HepG2 (cell line): ENCODE measurements at regions not wholly inside any gene's neighbourhood (a gene's known extent, or its start where the extent isn't known, plus 50 kb on each side); places are given as distances from the start of the nearest gene placed in this dataset.

ENCODE experiments used
- EP300 ChIP-seq, 3 experiments: sonication (generic) in 1 of 3; formaldehyde crosslinking in 1 of 3; IDR thresholded peaks; 2 replicates each; pipeline versions ENCODE4 v1.5.1 to v1.6.1; 2011 to 2020; ENCODE audit warnings: low read depth in 2 of 3, low read length in 2 of 3, borderline replicate concordance in 1 of 3, improper control_type of control experiment in 1 of 3, mild to moderate bottlenecking in 1 of 3, missing genetic modification reagents in 1 of 3, moderate library complexity in 1 of 3
- KLF16 ChIP-seq, 2 experiments: sonication (generic) in 1 of 2; formaldehyde crosslinking in 1 of 2; IDR thresholded peaks; 2 replicates each; pipeline versions ENCODE4 v1.6.1 to v1.8.0; 2016 to 2023; ENCODE audit warnings: missing genetic modification reagents in 2 of 2, missing compliant biosample characterization in 1 of 2
- MTA3 ChIP-seq: sonication (generic); formaldehyde crosslinking; IDR thresholded peaks from 2 replicates; pipeline ENCODE4 v1.4.0; 2020; ENCODE audit warnings: missing genetic modification reagents
- POLR2A ChIP-seq, 2 experiments: IDR thresholded peaks; 2 replicates each; pipeline ENCODE4 v1.6.1; 2011; ENCODE audit warnings: low read depth in 2 of 2, low read length in 2 of 2, mild to moderate bottlenecking in 1 of 2, moderate library complexity in 1 of 2; ENCODE audit not compliant: insufficient read depth in 1 of 2
- POLR2AphosphoS5 ChIP-seq: IDR thresholded peaks from 2 replicates; pipeline ENCODE4 v1.6.1; 2012; ENCODE audit warnings: low read depth, low read length
- RELA ChIP-seq: sonication (generic); formaldehyde crosslinking; IDR thresholded peaks from 2 replicates; pipeline ENCODE4 v1.4.0; 2020; ENCODE audit warnings: missing genetic modification reagents
- SOX5 ChIP-seq: IDR thresholded peaks from 2 replicates; pipeline ENCODE4 v1.6.1; 2016; ENCODE audit warnings: borderline replicate concordance
- TAF1 ChIP-seq: sonication (generic); formaldehyde crosslinking; IDR thresholded peaks from 2 replicates; pipeline ENCODE4 v1.4.0; 2020; ENCODE audit warnings: missing genetic modification reagents
- ZNF253 ChIP-seq: sonication (generic); formaldehyde crosslinking; IDR thresholded peaks from 2 replicates; pipeline ENCODE4 v1.8.0; 2022; ENCODE audit warnings: mild to moderate bottlenecking, missing genetic modification reagents, borderline replicate concordance
- TF ChIP-seq, protein P1 (sequence below): sonication (generic); formaldehyde crosslinking; IDR thresholded peaks from 2 replicates; pipeline ENCODE4 v1.5.0; 2020; ENCODE audit warnings: mild to moderate bottlenecking, missing genetic modification reagents, moderate library complexity
- TF ChIP-seq, protein P2 (sequence below): sonication (generic); formaldehyde crosslinking; IDR thresholded peaks from 2 replicates; pipeline ENCODE4 v1.4.0; 2020; ENCODE audit warnings: mild to moderate bottlenecking, missing genetic modification reagents, borderline replicate concordance
- TF ChIP-seq, protein P3 (sequence below): sonication (generic); formaldehyde crosslinking; IDR thresholded peaks from 2 replicates; pipeline ENCODE4 v1.5.1; 2020; ENCODE audit warnings: missing genetic modification reagents, mild to moderate bottlenecking, borderline replicate concordance

DNA sequence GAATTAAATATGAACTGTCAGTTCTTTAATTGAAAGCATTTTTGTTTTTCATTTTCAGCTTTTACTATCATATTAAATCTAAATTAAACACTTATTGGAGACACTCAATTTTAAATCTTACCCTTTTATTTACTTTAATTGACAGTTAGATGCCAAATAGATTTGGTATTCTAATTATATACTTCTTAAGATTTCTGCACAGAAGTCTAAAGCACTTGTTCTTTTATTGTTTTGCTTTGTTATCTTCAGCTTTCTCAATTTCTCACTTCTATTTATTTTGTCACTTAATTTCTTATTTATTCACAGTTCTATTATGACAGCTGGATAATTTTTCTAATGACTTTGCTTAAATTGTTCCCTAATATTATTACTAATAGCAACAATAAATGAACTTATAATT is 1397.3 kb upstream of the MIR17HG start:
- no peak for TF ChIP-seq MTA3 (CRISPR knock-in tag)
- TF ChIP-seq SOX5 (CRISPR knock-in tag), result no peak
- TF ChIP-seq RELA (CRISPR knock-in tag), result no peak
- TF ChIP-seq POLR2A (IDR thresholded peaks at IDR 0.05; ENCODE audit: insufficient read depth in 1 of 2, low read depth in 2 of 2, low read length in 2 of 2), result no peak
- TF ChIP-seq, protein P1, sequence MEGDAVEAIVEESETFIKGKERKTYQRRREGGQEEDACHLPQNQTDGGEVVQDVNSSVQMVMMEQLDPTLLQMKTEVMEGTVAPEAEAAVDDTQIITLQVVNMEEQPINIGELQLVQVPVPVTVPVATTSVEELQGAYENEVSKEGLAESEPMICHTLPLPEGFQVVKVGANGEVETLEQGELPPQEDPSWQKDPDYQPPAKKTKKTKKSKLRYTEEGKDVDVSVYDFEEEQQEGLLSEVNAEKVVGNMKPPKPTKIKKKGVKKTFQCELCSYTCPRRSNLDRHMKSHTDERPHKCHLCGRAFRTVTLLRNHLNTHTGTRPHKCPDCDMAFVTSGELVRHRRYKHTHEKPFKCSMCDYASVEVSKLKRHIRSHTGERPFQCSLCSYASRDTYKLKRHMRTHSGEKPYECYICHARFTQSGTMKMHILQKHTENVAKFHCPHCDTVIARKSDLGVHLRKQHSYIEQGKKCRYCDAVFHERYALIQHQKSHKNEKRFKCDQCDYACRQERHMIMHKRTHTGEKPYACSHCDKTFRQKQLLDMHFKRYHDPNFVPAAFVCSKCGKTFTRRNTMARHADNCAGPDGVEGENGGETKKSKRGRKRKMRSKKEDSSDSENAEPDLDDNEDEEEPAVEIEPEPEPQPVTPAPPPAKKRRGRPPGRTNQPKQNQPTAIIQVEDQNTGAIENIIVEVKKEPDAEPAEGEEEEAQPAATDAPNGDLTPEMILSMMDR (CRISPR knock-in tag), result no peak
- TF ChIP-seq POLR2AphosphoS5, result no peak
- no peak for TF ChIP-seq EP300 (IDR thresholded peaks at IDR 0.05; ENCODE audit: low read depth in 2 of 2, low read length in 2 of 2)
- no peak for TF ChIP-seq EP300 (CRISPR knock-in tag; IDR thresholded peaks at IDR 0.05; ENCODE audit: borderline replicate concordance)
- TF ChIP-seq, protein P2, sequence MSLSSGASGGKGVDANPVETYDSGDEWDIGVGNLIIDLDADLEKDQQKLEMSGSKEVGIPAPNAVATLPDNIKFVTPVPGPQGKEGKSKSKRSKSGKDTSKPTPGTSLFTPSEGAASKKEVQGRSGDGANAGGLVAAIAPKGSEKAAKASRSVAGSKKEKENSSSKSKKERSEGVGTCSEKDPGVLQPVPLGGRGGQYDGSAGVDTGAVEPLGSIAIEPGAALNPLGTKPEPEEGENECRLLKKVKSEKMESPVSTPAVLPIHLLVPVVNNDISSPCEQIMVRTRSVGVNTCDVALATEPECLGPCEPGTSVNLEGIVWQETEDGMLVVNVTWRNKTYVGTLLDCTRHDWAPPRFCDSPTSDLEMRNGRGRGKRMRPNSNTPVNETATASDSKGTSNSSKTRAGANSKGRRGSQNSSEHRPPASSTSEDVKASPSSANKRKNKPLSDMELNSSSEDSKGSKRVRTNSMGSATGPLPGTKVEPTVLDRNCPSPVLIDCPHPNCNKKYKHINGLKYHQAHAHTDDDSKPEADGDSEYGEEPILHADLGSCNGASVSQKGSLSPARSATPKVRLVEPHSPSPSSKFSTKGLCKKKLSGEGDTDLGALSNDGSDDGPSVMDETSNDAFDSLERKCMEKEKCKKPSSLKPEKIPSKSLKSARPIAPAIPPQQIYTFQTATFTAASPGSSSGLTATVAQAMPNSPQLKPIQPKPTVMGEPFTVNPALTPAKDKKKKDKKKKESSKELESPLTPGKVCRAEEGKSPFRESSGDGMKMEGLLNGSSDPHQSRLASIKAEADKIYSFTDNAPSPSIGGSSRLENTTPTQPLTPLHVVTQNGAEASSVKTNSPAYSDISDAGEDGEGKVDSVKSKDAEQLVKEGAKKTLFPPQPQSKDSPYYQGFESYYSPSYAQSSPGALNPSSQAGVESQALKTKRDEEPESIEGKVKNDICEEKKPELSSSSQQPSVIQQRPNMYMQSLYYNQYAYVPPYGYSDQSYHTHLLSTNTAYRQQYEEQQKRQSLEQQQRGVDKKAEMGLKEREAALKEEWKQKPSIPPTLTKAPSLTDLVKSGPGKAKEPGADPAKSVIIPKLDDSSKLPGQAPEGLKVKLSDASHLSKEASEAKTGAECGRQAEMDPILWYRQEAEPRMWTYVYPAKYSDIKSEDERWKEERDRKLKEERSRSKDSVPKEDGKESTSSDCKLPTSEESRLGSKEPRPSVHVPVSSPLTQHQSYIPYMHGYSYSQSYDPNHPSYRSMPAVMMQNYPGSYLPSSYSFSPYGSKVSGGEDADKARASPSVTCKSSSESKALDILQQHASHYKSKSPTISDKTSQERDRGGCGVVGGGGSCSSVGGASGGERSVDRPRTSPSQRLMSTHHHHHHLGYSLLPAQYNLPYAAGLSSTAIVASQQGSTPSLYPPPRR (CRISPR knock-in tag), result no peak
- no peak for TF ChIP-seq KLF16 (CRISPR knock-in tag; IDR thresholded peaks at IDR 0.05)
- TF ChIP-seq TAF1 (CRISPR knock-in tag), result no peak
- TF ChIP-seq, protein P3, sequence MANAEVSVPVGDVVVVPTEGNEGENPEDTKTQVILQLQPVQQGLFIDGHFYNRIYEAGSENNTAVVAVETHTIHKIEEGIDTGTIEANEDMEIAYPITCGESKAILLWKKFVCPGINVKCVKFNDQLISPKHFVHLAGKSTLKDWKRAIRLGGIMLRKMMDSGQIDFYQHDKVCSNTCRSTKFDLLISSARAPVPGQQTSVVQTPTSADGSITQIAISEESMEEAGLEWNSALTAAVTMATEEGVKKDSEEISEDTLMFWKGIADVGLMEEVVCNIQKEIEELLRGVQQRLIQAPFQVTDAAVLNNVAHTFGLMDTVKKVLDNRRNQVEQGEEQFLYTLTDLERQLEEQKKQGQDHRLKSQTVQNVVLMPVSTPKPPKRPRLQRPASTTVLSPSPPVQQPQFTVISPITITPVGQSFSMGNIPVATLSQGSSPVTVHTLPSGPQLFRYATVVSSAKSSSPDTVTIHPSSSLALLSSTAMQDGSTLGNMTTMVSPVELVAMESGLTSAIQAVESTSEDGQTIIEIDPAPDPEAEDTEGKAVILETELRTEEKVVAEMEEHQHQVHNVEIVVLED, result no peak
- TF ChIP-seq ZNF253, result no peak
